ENCODE measurements at regions not wholly inside any gene's neighbourhood (a gene's known extent, or its start where the extent isn't known, plus 50 kb on each side); places are given as distances from the start of the nearest gene placed in this dataset.
"Not testable (repeated sequence)": the region's sequence is repeated elsewhere in the genome, so short reads cannot be mapped to it uniquely, and the experiment has no call there.

DNA sequence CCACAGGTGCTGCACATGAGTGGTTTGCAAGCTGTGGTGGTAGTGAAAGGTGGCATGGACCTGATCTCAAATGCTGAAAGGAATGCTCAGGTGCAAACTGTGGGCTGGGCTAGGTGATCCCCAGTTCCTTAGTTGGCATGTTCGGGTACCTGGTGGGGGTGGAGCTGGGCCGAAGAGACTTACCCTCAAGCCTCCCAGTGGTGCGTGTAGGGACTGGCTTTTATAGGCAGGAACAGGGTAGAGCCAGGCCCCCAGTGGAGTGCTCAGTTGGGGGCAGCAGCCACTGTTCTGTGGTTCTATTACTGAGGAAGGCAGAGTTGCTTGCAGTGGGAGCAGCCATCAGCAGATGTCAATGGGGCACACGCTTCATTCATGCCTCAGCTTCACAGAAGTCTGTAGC, 399.8 kb downstream of the HTR1B start:
- no peak for DNase-seq

DNA sequence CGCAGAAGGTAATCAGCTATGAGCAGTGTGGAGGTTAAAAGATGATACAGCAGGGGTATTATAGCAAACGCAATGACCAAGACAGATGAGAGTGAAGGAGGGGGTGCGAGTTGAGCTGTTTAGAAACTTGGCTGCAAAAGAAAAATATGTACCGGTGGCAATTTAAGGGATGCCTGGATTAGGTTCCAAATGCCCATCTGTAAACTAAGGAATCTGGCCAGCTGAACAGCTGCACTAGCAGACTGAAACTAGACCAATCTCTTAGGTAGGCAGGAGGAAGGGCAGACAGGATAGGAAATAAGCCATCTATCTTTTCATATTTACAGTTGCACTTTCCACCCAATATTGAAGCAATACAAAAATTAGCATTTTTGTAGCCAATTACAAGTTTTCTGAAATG, 407.6 kb downstream of the HTR1B start:
- no peak for DNase-seq

DNA sequence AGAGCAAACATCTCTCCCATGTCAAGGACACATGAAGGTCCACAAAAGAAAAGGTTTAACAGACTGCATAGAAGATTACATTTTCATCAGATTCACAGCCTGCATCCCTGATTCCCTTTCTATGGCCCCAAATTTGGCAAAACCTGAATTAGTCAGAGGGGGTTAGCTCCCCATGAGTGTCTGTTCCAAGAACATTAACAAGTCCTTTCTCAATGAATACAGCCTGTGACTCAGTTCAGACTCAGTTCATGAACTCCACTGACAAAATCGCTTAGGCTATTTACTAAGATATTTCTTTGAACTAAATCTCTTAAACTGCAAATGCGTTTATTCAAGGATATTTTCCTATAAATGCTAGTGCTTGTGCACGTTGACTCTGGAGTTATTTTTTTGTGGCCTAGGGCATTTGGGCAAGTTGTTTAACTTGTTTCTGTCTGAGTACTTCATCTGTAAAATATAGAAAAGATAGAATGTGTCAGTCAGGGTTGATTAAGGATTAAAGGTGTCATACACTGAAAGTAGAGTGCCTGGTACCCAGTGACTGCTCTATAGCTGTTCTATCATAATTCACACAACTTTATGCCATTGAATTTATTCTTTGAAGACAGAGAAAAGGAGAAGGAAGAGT, 422.6 kb downstream of the HTR1B start:
- no peak for DNase-seq

DNA sequence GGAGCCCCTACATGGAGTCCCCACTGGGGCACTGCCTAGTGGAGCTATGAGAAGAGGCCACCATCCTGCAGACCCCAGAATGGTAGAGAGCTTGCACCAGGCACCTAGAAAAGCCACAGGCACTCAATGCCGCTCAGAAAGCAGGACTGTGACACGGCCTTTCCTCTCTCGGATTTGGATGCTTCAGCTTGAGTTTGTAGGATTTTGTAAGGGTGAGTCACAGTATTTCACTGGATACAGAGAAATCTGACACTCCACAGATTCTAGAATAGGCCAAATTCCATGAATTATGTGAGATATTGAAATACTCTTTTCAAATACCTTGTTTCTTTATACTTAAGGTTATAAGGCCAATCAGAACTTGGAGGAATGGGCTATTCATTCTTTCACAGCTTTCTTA, 424.5 kb downstream of the HTR1B start:
- no peak for DNase-seq

DNA sequence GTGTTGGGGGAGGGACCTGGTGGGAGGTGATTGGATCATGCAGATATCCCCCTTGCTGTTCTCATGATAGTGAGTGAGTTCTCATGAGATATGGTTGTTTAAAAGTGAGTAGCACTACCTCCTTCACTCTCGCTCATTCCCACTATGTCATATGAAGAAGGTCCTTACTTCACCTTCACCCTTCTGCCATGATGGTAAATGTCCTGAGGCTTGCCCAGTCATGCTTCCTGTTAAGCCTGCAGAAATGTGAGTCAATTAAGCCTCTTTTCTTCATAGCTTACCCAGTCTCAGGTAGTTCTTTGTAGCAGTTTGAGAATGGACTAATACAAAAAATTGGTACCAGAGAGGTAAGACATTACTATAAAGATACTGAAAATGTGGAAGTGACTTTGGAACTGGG, 425.9 kb downstream of the HTR1B start:
- no peak for DNase-seq

DNA sequence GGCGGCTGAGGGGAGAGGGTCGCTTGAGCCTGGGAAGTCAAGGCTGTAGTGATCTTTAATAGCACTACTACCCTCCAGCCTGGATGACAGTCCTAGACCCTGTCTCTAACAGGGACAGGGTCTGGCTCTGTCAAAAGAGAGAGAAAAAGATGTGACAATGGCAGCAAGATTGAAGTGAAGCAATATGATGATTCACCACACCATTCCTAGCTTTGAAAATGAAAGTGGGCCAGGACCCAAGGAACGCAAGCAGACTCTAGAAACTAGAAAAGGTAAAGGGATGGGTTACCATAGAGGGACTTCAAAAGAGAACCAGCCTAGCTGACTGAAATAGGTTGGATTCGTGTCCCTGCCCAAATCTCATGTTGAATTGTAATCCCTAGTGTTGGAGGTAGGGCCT, 426.9 kb downstream of the HTR1B start:
- DNase-seq, result no peak

DNA sequence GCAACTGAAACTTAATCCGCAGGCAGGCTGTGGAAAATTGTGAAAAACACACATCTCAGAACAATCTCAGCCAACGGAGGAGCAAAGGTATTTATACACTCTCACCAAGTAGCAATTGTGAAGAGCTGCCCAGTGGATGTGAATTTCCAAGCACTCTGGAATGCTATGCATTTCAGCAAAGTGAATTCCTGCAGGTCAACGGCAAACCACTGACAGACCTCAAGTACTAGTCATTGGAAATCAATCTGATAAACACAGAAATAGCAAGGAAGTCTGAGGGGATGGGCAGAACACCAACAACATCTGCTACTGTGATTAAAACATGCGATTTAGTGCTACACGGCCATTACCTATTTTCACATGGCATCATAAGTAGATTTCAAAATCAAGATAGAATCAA, 429.1 kb downstream of the HTR1B start:
- peak; percentile 31 for DNase-seq

DNA sequence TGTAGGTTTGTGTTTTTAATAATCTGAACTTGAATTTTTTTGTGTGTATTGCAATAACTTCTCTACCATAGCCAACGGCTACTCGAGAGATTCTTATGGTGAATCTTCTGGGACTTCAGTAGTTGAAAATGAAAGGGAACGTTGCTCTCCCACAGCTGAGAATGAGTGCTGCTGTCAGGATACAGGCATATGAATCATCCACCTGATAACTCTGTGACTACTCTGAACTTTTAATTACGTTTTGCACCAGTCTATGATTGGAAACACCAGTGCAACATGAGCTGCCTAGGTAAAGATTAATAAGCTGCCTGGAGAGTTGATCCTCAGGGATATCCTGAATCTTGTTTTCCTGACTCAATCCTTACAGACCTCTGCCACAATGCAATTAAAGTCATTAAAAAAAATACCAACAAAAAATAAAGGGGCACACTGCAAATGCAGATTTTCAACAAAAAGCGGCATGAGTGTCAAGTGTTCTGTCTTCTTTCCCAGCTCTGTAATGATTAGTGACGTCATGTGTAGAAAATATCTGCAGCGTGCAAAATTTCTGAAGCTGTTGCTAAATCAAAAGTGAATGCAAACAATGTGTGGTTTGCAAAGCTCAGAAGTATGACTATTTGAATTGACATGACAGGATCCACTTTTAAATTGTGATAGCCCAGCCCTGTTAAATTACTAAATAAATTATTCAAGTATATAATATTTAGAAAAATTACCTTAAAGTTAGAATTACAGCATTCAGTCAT, 432.2 kb downstream of the HTR1B start:
- DNase-seq, result no peak

DNA sequence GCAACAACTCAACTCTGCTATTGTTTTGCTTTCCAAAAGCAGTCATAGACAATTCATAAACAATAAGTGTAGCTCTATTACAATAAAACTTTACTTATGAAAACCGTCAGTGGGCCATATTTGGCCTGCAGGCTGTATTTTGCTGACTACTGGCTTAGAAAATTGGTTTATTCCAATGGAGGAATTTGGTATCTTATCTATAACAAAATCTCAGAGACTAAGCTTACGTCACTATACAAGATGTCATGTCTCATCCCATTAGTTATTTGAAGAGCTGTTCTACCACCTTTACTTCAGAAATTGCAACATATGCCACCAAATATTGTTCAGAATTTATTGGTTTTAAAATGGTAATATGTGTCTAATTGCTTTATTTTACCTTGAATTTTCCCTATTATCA, 436.9 kb downstream of the HTR1B start:
- DNase-seq, result no peak

DNA sequence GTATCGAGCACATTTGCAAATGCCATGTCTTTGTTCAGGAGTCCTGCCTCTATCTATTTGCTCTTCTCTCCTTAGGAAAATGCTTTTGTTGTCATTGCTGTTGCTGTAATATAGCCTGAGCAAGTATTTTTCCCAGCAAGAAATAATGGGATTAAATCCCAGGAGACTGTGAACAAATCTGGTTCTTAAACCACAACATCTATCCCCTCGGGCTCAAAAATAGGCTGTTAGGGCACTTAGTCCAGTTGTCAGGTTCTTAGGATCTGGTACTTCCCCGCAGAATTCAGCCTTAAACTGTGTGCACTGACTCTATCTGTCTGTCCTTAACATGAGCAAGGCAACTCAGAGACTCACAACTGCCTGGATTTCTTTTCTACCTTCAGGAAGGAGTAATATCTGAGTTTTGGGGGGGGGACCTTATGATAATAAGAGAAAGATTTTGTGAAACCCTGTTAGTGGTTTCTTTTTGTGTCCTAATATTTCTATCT, 437.5 kb downstream of the HTR1B start:
- peak; percentile 70 for DNase-seq

DNA sequence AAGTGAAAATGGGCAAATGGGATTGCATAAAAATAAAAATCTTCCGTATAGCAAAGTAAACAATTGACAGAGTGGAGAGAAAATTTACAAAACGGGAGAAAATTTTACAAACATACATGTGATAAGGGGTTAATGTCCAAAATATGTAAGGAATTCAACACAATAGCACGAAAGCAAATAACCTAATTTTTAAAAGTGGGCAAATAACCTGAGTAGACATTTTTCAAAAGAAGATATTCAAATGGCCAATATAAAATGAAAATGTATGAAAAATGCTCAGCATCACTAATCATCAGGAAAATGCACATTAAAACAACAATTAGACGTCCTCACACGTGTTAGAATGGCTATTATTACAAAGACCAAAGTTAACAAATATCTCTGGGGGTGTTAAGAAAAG, 441.5 kb downstream of the HTR1B start:
- no peak for DNase-seq

DNA sequence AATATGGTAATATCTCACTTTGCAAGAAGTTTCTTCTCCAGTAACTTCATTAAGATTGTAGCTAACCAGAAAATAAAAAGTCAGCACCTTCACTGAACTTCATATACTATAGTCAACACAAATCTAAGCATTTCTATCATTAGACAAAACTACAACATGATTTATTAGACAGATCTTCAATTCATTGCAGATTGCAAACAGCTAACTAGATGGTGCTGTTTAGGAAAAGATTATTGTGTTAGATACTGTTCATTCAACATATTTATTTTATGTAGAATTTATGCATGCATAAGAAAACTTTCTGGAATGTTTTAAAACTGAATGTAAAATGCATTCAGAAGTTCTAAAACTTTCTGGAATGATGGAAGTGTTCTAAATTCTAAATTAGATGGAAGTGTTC, 442.1 kb downstream of the HTR1B start:
- no peak for DNase-seq

DNA sequence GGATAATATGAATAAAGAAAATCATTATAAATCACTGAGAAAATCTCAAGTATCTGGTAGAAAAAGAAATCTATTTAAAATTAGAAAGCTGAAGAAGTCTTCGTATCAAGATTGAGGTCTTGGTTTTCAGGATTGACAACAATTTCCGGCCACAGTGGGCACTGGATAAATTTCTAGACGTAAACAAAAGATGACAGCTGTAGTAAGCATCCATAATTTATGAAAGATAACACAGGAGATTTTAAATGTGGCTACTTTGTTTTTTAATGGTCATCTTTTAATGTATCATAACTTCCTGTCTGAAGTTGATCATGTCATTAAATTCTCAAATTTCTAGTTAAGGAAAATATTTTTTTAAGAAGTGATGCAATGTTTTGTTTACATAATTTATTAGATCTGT, 444.2 kb downstream of the HTR1B start:
- peak; percentile 75 for DNase-seq

DNA sequence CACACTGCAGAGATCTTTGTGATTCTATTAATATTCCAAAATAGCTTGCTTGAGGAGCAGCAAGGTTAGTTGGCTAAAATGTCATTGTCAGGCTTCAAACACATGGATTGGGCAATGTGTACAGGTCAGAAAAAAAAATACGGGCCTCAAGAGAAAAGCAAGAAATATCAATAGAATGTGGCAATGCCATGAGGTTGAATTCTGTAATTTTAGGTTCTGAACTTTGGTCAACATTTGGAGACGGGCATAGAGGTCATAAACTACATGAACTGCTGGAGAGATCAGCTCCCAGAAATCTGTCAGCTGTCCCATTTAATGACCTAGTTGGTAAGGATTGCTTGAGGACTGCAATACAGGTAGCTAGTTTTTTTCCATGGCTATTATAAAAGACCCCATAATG, 445.8 kb downstream of the HTR1B start:
- DNase-seq, result no peak

DNA sequence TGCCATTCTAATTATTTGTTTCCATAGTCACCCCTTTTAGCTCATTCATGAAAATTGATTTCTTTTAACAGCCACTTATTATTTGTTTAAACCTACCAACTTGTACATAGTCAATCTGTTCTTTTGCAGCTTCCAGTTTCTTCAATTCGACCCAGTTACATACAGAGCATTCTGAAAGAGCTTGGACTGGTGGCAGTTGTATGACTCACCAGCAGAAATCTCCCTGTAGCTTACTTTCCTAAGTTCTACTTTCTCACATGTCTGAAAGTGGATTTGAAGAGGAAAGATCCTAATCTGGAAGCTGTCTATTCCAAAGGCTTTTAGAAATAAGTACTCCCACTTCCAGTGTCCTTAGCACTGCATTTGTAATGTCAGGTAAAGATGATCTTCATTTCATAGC, 447.9 kb downstream of the HTR1B start:
- DNase-seq, result peak; percentile 14

DNA sequence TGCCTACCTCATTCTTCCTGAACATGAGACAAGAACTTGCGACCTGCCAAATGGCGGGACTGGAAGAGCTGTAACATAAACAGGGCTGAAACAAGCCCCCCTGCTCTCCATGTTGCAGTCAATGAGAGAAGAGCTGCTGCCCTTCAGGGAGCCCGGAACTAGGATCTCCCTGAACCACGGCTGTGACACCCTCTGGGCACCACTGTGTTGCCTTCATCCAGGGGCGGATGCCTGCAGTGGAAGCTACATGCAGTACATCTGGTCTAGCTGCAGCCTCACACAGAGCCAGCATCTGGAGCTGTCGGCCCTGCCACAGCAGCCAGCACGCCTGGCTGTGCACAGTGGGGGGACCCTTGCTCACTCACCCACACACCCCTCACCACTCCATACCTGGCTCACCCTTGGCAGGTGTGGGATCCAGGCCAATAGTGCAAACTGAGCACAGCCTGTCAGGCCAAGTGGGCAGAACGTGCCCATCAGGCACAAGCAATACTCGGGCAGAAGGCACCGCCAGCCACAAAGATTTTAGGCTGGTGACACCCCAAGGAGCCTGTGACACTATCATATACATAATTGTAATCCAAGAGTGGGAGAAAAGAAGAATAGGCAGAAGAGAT, 451.3 kb downstream of the HTR1B start:
- no peak for DNase-seq

DNA sequence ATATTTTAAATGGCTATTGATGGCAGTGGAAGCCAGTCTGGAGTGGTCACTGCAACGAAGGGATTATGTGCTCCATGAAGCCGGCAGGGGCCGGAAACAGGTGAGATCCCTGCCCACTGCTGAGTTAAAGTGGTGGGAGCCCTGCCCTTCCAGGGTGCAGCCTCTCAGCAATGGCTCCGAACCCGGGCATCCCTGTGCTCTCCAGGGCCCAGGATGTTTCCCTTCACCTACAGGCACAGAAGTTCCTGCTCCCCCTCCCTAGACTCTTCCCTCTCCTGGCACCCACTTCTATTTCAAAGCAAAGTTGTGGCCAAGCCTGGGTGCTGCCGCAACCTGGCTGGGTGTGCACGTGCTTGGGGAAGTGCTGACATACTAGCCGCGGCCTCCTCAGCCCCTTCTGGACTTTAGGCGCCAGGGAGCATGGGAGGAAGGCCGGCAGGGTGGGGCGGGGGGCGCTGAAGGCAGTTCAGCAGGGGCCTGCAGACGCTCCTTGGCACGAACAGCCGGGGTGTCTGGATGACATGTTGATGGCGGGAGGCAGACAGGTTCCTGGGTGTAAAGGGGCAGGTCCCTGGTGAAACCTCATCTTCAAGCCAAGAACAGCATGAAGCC, 452.3 kb downstream of the HTR1B start:
- DNase-seq, result no peak

DNA sequence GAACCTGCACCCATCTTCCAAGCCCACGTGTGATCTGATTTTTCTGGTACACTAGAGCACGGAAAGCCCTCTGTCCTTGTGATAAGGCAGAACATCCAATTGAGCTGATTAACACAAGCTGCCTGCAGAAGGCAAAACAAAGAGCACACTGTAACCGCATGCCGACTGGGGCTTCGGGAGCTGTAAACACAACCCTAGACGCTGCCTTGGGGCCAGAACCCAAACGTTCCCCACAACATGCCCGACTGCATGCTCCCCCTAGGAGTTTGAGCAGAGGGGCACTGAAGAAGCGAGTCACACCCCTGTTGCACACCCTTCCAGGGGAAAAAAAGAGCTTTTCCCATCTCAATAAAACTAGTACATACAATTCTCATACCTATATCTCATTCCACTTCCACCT, 470.7 kb downstream of the HTR1B start:
- DNase-seq, result no peak

DNA sequence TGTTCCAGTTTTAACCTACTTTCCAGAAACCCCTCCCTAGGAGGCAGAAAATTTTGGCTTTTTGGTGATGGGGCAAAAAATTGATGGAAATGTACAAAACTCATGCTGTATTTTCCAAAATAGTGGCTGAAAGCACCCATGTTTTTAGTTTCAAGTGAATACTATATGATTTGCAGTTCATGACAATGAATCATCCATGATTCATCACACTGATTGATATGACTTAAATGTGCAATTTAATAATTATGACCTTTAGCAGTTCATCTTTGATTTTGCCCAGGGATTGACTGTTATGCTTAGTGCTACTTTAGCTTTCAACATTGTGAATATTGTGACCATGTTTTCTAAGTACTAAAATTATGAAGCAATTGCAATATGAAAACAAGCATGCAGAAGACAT, 478.7 kb downstream of the HTR1B start:
- DNase-seq, result no peak

DNA sequence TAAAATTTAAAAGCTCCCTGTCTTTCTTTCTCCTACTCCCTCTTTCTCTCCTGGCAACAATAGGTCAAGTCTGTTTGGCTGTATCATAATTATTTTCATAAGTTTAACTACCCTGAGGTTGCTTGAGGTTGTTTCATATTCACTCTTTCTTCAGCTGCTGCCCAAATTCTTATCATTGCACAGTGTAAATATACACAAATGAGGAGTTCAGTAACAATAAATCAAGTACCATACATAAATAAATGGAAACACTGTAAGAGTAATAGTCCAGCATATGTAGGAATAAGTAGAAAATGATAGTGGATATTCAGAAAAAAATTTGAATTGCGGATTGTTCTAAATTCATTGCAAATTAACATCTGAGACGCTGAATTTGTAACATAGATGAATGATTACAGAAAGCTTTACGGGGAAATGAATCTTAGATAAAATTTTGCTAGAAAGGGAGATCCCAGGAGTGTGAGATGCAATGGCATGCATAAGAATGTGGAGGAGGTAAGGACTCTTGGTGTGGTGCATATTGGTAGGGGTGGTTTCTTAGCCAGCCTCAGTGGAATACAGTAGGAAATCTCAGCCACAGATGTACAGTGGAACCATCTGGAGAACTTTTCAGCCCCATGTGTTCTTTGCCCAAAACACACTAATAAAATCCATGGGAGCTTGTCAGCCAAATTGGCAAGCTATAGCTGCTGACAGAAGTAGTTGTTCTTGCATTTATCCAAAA, 480.7 kb downstream of the HTR1B start:
- DNase-seq, result no peak

DNA sequence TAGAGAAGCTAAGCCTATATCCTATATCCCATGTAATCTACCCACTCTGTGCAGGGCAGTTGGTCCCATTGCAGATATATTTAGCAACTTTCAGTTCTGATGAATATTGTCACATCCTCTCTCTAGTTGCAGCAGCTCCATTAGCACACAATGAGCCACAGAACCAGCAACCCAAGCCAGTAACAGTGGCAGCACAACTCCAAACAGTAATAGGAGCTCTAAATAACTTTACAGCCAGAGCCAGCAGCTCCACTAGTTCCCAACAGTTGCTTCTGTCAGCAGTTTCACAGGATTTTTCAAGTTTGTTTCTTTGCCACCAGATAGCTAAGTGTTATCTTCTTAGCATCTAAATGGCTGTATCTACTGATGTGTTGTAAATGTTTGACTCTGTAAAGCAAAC, 490.8 kb downstream of the HTR1B start:
- DNase-seq, result no peak

DNA sequence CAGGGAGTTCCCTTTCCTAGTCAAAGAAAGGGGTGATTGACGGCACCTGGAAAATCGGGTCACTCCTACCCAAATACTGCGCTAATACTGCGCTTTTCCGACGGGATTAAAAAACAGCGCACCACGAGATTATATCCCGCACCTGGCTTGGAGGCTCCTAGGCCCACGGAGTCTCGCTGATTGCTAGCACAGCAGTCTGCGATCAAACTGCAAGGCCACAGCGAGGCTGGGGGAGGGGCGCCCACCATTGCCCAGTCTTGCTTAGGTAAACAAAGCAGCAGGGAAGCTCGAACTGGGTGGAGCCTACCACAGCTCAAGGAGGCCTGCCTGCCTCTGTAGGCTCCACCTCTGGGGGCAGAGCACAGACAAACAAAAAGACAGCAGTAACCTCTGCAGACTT, 504.1 kb downstream of the HTR1B start:
- not testable (repeated sequence) for DNase-seq

Measured in eye (tissue), 1 donor.